Liver (tissue), 3 donors: ENCODE measurements at regions not wholly inside any gene's neighbourhood (a gene's known extent, or its start where the extent isn't known, plus 50 kb on each side); places are given as distances from the start of the nearest gene placed in this dataset.

Experiments
- CTCF ChIP-seq: fragments of 150-350 bp; IDR thresholded peaks from 2 replicates; pipeline ENCODE4 v1.5.1; 2017; ENCODE audit warnings: improper control_type of control experiment, low read depth, low read length; ENCODE audit not compliant: missing input control
- FOXA1 ChIP-seq: IDR thresholded peaks from 2 replicates; pipeline ENCODE4 v1.6.1; 2016; ENCODE audit warnings: antibody characterized with exemption
- MAX ChIP-seq: IDR thresholded peaks from 2 replicates; pipeline ENCODE4 v1.6.1; 2016; ENCODE audit warnings: antibody characterized with exemption
- RAD21 ChIP-seq, 2 donors: IDR thresholded peaks; 2 replicates each; pipeline ENCODE4 v1.6.1; 2016; ENCODE audit warnings: antibody characterized with exemption in 2 of 2, mild to moderate bottlenecking in 2 of 2
- REST ChIP-seq: IDR thresholded peaks from 2 replicates; pipeline ENCODE4 v1.6.1; 2016; ENCODE audit warnings: antibody characterized with exemption, mild to moderate bottlenecking
- RXRA ChIP-seq, 2 donors: IDR thresholded peaks; 2 replicates each; pipeline ENCODE4 v1.6.1; 2017 to 2018; ENCODE audit warnings: antibody characterized with exemption in 2 of 2, mild to moderate bottlenecking in 1 of 2
- ZBTB33 ChIP-seq: IDR thresholded peaks from 2 replicates; pipeline ENCODE4 v1.6.1; 2016; ENCODE audit warnings: antibody characterized with exemption
- donor health status: healthy.
- donor health status: healthy.

GRCh38 chr11:109940816-109941215 is 152.4 kb upstream of the ZC3H12C start:
- TF ChIP-seq CTCF (no peak), MAX (no peak), REST (no peak), RXRA (IDR thresholded peaks at IDR 0.05) (no peak), ZBTB33 (no peak), FOXA1 (no peak), RAD21 (IDR thresholded peaks at IDR 0.05) (no peak)
